SU-DHL-6 (cell line): ENCODE measurements at regions not wholly inside any gene's neighbourhood (a gene's known extent, or its start where the extent isn't known, plus 50 kb on each side); places are given as distances from the start of the nearest gene placed in this dataset.

ENCODE experiments used
- CTCF ChIP-seq: fragments of 200-600 bp; sonication (generic); IDR thresholded peaks from one replicate; pipeline ENCODE4 v1.5.1; 2017; ENCODE audit warnings: antibody characterized with exemption, mild to moderate bottlenecking, low read length, moderate library complexity; ENCODE audit not compliant: insufficient read depth, poor library complexity, severe bottlenecking
- EZH2phosphoT487 ChIP-seq: fragments of 200-600 bp; sonication (generic), shearing (Covaris generic); conservative IDR thresholded peaks from 2 replicates; pipeline ENCODE4 v1.6.1; 2018; ENCODE audit warnings: mild to moderate bottlenecking, antibody characterized with exemption, low read length, moderate library complexity, mixed read lengths

- TF ChIP-seq CTCF (no peak), EZH2phosphoT487 (no peak)
Observed at GRCh38 chr12:73892201-73892600, 645.4 kb upstream of the ATXN7L3B start.
